Memory B cell (primary cell): ENCODE measurements at regions not wholly inside any gene's neighbourhood (a gene's known extent, or its start where the extent isn't known, plus 50 kb on each side); places are given as distances from the start of the nearest gene placed in this dataset.

Source experiments
- ATAC-seq: fragments of 150-1000 bp; cut with Tn5 transposase; 2 replicates; pipeline ENCODE4 v1.10.0; 2021; ENCODE audit warnings: low read depth, mild to moderate bottlenecking, moderate library complexity
- DNase-seq, 2 donors: peaks; one replicate each; pipeline ENCODE4 v3.0.0; 2022; ENCODE audit warnings: low spot score in 2 of 2
- H3K27ac Mint-ChIP-seq: one replicate; pipeline ENCODE4 v1.8.0; 2022; ENCODE audit warnings: mild to moderate bottlenecking, moderate library complexity, mixed read lengths
- H3K27me3 Mint-ChIP-seq: one replicate; pipeline ENCODE4 v1.8.0; 2022; ENCODE audit warnings: mixed read lengths
- H3K36me3 Mint-ChIP-seq: one replicate; pipeline ENCODE4 v1.8.0; 2022; ENCODE audit warnings: mild to moderate bottlenecking, mixed read lengths
- H3K4me1 Mint-ChIP-seq: one replicate; pipeline ENCODE4 v1.8.0; 2022; ENCODE audit warnings: mixed read lengths
- H3K4me3 Mint-ChIP-seq: one replicate; pipeline ENCODE4 v1.8.0; 2022; ENCODE audit warnings: mild to moderate bottlenecking, moderate library complexity, mixed read lengths
- H3K9me3 Mint-ChIP-seq: one replicate; pipeline ENCODE4 v1.8.0; 2022; ENCODE audit warnings: mixed read lengths

DNA sequence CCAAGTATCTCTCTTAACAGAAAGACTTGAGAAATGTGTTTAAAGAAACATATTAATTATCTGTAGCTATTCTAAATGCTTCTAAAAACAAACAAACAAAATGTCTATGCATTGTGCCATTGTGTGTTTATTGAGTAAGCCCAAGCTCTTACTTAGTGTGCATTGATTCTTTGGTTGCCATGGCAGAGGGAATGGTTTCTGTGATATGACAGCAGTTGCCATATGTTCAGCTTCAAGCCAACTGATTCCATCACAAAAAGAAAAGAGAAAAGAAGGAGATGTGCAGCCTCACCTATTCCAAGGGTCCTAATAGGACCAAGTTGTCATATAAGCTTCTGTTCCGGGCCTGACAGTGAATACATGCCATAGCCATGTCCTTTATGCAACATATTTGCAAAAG, 457.5 kb downstream of the TOX3 start:
- H3K4me3 Mint-ChIP-seq: no peak overlapping the region

DNA sequence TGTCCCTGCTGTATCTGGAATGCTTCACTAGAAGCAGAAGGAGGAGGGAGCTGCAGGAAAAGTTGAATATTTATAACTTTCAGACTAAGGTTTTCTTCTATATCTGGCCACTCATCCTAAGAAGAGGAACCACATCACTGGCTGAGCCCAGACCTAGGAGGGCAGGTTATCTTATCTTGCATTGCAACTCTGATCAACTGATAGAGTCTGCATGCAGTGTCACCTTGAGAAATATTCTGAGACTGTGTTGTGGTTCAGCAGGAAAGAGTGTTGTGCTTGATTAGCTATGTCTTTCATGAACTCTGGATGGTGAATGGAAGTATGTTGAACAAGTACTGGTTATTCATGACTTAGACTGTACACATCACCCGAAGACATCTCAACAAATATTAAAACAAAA, 460.0 kb downstream of the TOX3 start:
- ATAC-seq (no peak), DNase-seq (no peak)
- no peaks in the 10 kb centered on the region for H3K4me1 Mint-ChIP-seq
- H3K27me3 Mint-ChIP-seq: no peaks in the 10 kb centered on the region
- H3K4me3 Mint-ChIP-seq: no peak overlapping the region
- H3K36me3 Mint-ChIP-seq: no peaks in the 10 kb centered on the region
- peaks cover 3% of the 10 kb centered on the region for H3K9me3 Mint-ChIP-seq
- no peak overlapping the region for H3K27ac Mint-ChIP-seq

More for the DNA sequence above, 457.5 kb downstream of the TOX3 start:
- Mint-ChIP-seq H3K27me3 (no peaks in the 10 kb centered on the region), H3K36me3 (no peaks in the 10 kb centered on the region), H3K4me1 (no peaks in the 10 kb centered on the region), H3K9me3 (peaks cover 3% of the 10 kb centered on the region), H3K27ac (no peak overlapping the region)
- no peak for ATAC-seq
- no peak for DNase-seq

- no peaks in the 10 kb centered on the region for H3K4me1 Mint-ChIP-seq
- DNase-seq (no peak), ATAC-seq (no peak)
- H3K27me3 Mint-ChIP-seq: no peaks in the 10 kb centered on the region
- no peaks in the 10 kb centered on the region for H3K9me3 Mint-ChIP-seq
- no peaks in the 10 kb centered on the region for H3K36me3 Mint-ChIP-seq
- H3K4me3 Mint-ChIP-seq: no peak overlapping the region
- H3K27ac Mint-ChIP-seq: no peak overlapping the region
Observed at GRCh38 chr16:52078716-52079655, 468.0 kb downstream of the TOX3 start.

- H3K27ac Mint-ChIP-seq: no peak overlapping the region
- DNase-seq: no peak
- H3K4me3 Mint-ChIP-seq: no peak overlapping the region
- H3K27me3 Mint-ChIP-seq: no peaks in the 10 kb centered on the region
- H3K36me3 Mint-ChIP-seq: no peaks in the 10 kb centered on the region
- H3K9me3 Mint-ChIP-seq: no peaks in the 10 kb centered on the region
- no peak for ATAC-seq
- no peaks in the 10 kb centered on the region for H3K4me1 Mint-ChIP-seq
Observed at GRCh38 chr16:52077607-52078006, 469.3 kb downstream of the TOX3 start.

GRCh38 chr16:52076801-52077201, 470.1 kb downstream of the TOX3 start:
- no peaks in the 10 kb centered on the region for H3K27me3 Mint-ChIP-seq
- DNase-seq (no peak), ATAC-seq (no peak)
- peaks cover 1% of the 10 kb centered on the region for H3K9me3 Mint-ChIP-seq
- no peak overlapping the region for H3K4me3 Mint-ChIP-seq
- H3K36me3 Mint-ChIP-seq: no peaks in the 10 kb centered on the region
- H3K27ac Mint-ChIP-seq: no peak overlapping the region
- H3K4me1 Mint-ChIP-seq: no peaks in the 10 kb centered on the region

GRCh38 chr16:52076332-52076731, 470.6 kb downstream of the TOX3 start:
- Mint-ChIP-seq H3K4me1 (no peaks in the 10 kb centered on the region), H3K27ac (no peak overlapping the region), H3K9me3 (peaks cover 1% of the 10 kb centered on the region), H3K36me3 (no peaks in the 10 kb centered on the region), H3K4me3 (no peak overlapping the region), H3K27me3 (no peaks in the 10 kb centered on the region)
- DNase-seq (no peak), ATAC-seq (no peak)

- Mint-ChIP-seq H3K27me3 (no peaks in the 10 kb centered on the region), H3K36me3 (no peaks in the 10 kb centered on the region), H3K27ac (no peak overlapping the region), H3K4me1 (no peaks in the 10 kb centered on the region), H3K4me3 (no peak overlapping the region), H3K9me3 (peaks cover 1% of the 10 kb centered on the region)
- ATAC-seq: no peak
- DNase-seq: no peak
Observed at GRCh38 chr16:52074133-52074532, 472.8 kb downstream of the TOX3 start.

GRCh38 chr16:52073024-52073423, 473.9 kb downstream of the TOX3 start:
- H3K4me3 Mint-ChIP-seq: no peak overlapping the region
- ATAC-seq (no peak), DNase-seq (no peak)
- no peaks in the 10 kb centered on the region for H3K4me1 Mint-ChIP-seq
- H3K27me3 Mint-ChIP-seq: no peaks in the 10 kb centered on the region
- H3K9me3 Mint-ChIP-seq: peaks cover 1% of the 10 kb centered on the region
- H3K27ac Mint-ChIP-seq: no peak overlapping the region
- H3K36me3 Mint-ChIP-seq: no peaks in the 10 kb centered on the region

- no peak overlapping the region for H3K4me3 Mint-ChIP-seq
- no peak overlapping the region for H3K27ac Mint-ChIP-seq
- no peaks in the 10 kb centered on the region for H3K27me3 Mint-ChIP-seq
- no peaks in the 10 kb centered on the region for H3K36me3 Mint-ChIP-seq
- ATAC-seq: no peak
- peaks cover 1% of the 10 kb centered on the region for H3K9me3 Mint-ChIP-seq
- DNase-seq: no peak
- no peaks in the 10 kb centered on the region for H3K4me1 Mint-ChIP-seq
Observed at GRCh38 chr16:52071101-52071500, 475.8 kb downstream of the TOX3 start.

DNA sequence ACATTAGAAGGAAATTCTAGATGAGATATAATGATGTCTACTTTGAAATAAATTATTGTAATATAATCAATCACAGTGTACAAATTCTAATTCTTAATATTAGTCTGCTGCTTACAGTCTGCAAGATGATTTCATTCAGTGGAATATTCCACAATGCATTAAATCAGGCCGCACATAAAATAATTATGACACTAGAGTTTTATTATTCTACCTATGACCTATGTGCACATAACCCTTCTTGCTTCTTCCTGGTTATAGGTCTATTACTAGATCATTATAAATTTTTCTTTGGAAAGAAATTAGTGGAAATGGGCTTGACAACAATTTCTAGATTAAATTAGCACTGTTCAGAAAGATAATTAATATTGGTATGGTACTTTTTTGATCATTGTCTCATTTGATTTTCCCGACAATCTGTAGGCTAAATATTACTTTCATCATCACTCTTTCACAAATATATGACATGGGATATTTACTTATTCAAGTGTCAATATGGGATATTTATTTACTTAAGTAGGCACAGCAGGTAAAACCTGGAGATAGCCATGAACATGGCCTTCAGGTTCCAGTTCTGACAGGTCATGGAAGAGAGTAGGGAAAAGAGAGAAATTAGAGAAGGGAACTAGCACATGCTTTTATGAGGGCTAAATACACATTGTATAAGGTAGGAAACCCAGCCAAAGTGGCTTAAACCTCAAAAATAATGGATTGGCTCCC, 476.4 kb downstream of the TOX3 start:
- Mint-ChIP-seq H3K36me3 (no peaks in the 10 kb centered on the region), H3K9me3 (peaks cover 3% of the 10 kb centered on the region), H3K27ac (no peak overlapping the region), H3K27me3 (no peaks in the 10 kb centered on the region), H3K4me3 (no peak overlapping the region), H3K4me1 (no peaks in the 10 kb centered on the region)
- no peak for DNase-seq
- ATAC-seq: no peak

- Mint-ChIP-seq H3K27ac (no peak overlapping the region), H3K4me3 (no peak overlapping the region), H3K27me3 (no peaks in the 10 kb centered on the region), H3K4me1 (no peaks in the 10 kb centered on the region), H3K9me3 (peaks cover 5% of the 10 kb centered on the region), H3K36me3 (no peaks in the 10 kb centered on the region)
- no peak for ATAC-seq
- no peak for DNase-seq
Observed at GRCh38 chr16:52069866-52070265, 477.1 kb downstream of the TOX3 start.

DNA sequence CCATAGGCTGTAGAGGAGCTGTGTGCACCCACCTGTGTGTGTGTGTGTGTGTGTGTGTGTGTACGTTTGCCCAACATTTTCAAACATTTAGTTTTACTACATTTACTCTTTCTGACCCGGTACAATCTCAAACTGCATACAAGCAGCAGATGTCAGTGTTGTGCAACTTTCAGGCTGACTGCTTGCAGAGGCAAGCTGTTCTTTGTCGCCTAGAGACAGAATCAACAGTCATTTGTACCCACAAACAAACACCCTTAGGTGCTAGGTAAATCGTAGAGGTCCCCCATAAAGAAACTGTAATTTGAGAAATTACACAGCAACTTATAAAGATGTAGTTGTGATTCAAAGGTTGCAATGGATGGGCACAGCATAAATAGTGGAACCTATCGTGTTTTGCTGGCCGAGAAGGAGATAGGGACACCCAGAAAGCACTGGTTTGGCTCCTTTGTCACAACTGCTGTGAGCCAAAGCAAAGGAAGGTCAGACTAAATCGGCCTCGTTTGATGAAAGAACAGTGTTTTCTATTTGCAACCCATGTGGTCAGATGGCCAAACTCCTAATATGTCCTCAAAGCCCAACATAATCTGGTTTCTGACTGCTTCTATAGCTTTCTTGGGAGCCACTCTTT, 478.4 kb downstream of the TOX3 start:
- Mint-ChIP-seq H3K27ac (no peak overlapping the region), H3K9me3 (peaks cover 6% of the 10 kb centered on the region), H3K4me1 (no peaks in the 10 kb centered on the region), H3K4me3 (no peak overlapping the region), H3K27me3 (no peaks in the 10 kb centered on the region), H3K36me3 (no peaks in the 10 kb centered on the region)
- no peak for DNase-seq
- no peak for ATAC-seq

DNA sequence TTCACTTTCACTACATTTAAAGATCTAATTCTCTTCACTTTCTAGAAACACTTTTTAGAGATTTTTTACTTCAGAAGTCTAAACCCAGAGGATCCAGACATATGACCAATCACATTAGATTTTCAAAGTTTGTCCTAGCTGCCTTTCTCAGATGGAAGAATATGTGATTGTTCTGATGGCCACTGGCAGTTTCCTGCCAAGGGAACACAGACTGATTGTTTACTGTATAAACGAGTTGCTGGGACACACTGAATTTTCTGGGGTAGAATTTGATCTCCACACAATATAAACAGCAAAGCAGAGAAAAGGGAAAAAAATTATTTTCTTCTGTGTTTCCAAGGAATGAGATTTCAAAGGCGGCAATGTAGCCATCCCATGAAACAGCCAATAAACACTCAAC, 480.0 kb downstream of the TOX3 start:
- DNase-seq (no peak), ATAC-seq (no peak)
- Mint-ChIP-seq H3K9me3 (peaks cover 7% of the 10 kb centered on the region), H3K27me3 (no peaks in the 10 kb centered on the region), H3K36me3 (no peaks in the 10 kb centered on the region), H3K4me3 (no peak overlapping the region), H3K4me1 (no peaks in the 10 kb centered on the region), H3K27ac (no peak overlapping the region)

GRCh38 chr16:52056259-52056658, 490.7 kb downstream of the TOX3 start:
- Mint-ChIP-seq H3K9me3 (peaks cover 2% of the 10 kb centered on the region), H3K4me3 (no peak overlapping the region), H3K36me3 (no peaks in the 10 kb centered on the region), H3K27ac (no peak overlapping the region), H3K4me1 (no peaks in the 10 kb centered on the region), H3K27me3 (no peaks in the 10 kb centered on the region)
- ATAC-seq (no peak), DNase-seq (no peak)
